Prostate gland (tissue), 2 donors: ENCODE measurements at regions not wholly inside any gene's neighbourhood (a gene's known extent, or its start where the extent isn't known, plus 50 kb on each side); places are given as distances from the start of the nearest gene placed in this dataset.

ENCODE experiments used
- DNase-seq: peaks from one replicate; pipeline ENCODE4 v3.0.0-alpha.2; 2019; ENCODE audit warnings: low spot score
- H3K27ac ChIP-seq, 2 donors: fragments of 200-600 bp; sonication (generic); 2 replicates each; pipeline ENCODE4 v1.5.1; 2017 to 2019
- H3K27me3 ChIP-seq: fragments of 200-600 bp; sonication (generic); replicated peaks from 2 replicates; pipeline ENCODE4 v1.5.1; 2019; ENCODE audit not compliant: insufficient read depth
- H3K36me3 ChIP-seq, 2 donors: fragments of 200-600 bp; sonication (generic); 1 replicate in 1 of 2; 2 replicates in 1 of 2; pipeline versions ENCODE4 v1.5.1 to v1.8.1; 2017 to 2019
- H3K4me1 ChIP-seq: fragments of 200-600 bp; sonication (generic); replicated peaks from 2 replicates; pipeline ENCODE4 v1.5.1; 2019
- H3K4me3 ChIP-seq, 2 donors: fragments of 200-600 bp; sonication (generic); 2 replicates each; pipeline ENCODE4 v1.5.1; 2017 to 2019
- H3K9me3 ChIP-seq: fragments of 200-600 bp; sonication (generic); 2 replicates; pipeline ENCODE4 v1.5.1; 2017
- POLR2A ChIP-seq: fragments of 450-650 bp; IDR thresholded peaks from one replicate; pipeline ENCODE4 v1.6.1; 2016; ENCODE audit warnings: antibody characterized with exemption, mild to moderate bottlenecking
- POLR2AphosphoS5 ChIP-seq: sonication (generic); formaldehyde crosslinking; IDR thresholded peaks from one replicate; pipeline ENCODE4 v1.6.1; 2017; ENCODE audit warnings: antibody characterized with exemption
- WGBS: methylation state at CpG from one replicate; pipeline ENCODE4 v1.1.5; 2018; 5-methylcytosine and 5-hydroxymethylcytosine counted together
- intact Hi-C: fragments of 100-400 bp; cut with DNase I; formaldehyde crosslinking; loops from one replicate; pipeline ENCODE4 v1.14.2; 2022
- TF ChIP-seq, protein P1 (sequence below), 4 experiments: fragments of 200-600 bp in 2 of 4; fragments of 450-650 bp in 2 of 4; sonication (generic) in 2 of 4; IDR thresholded peaks; 1 replicate in 3 of 4; 2 replicates in 1 of 4; pipeline ENCODE4 v1.5.1; 2016 to 2019; ENCODE audit warnings: antibody characterized with exemption in 4 of 4, mild to moderate bottlenecking in 2 of 4, moderate library complexity in 2 of 4

DNA sequence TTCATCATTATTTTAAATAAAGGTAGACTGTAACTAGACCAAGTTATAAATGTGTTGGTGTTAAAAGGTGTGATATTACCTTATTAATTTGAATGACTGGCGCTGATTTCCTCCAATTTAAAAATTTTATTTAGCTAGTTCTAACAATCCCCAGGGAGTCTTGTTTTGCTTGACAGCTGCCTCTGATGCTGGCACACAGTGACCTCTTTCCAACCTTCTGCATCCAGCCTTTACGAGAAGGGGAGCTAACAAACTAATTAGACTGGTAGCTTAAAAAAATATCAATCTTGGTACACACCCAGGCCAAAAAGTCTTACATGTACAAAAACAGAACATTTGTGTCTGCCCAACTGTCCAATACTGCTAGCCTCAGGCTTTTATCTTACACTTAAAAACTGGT is 51.8 kb upstream of the ENPEP start:
- Histone ChIP-seq H3K4me3 (no peak overlapping the region), H3K4me1 (no peaks in the 10 kb centered on the region), H3K9me3 (no peaks in the 10 kb centered on the region), H3K36me3 (no peaks in the 10 kb centered on the region), H3K27ac (no peak overlapping the region), H3K27me3 (no peaks in the 10 kb centered on the region)
- WGBS: 49% methylated on average over 2 of the region's 2 CpGs
- TF ChIP-seq POLR2A (no peak), POLR2AphosphoS5 (no peak)
- TF ChIP-seq, protein P1, sequence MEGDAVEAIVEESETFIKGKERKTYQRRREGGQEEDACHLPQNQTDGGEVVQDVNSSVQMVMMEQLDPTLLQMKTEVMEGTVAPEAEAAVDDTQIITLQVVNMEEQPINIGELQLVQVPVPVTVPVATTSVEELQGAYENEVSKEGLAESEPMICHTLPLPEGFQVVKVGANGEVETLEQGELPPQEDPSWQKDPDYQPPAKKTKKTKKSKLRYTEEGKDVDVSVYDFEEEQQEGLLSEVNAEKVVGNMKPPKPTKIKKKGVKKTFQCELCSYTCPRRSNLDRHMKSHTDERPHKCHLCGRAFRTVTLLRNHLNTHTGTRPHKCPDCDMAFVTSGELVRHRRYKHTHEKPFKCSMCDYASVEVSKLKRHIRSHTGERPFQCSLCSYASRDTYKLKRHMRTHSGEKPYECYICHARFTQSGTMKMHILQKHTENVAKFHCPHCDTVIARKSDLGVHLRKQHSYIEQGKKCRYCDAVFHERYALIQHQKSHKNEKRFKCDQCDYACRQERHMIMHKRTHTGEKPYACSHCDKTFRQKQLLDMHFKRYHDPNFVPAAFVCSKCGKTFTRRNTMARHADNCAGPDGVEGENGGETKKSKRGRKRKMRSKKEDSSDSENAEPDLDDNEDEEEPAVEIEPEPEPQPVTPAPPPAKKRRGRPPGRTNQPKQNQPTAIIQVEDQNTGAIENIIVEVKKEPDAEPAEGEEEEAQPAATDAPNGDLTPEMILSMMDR (IDR thresholded peaks at IDR 0.05): no peak
- intact Hi-C loops: no loop called here
- no peak for DNase-seq

DNA sequence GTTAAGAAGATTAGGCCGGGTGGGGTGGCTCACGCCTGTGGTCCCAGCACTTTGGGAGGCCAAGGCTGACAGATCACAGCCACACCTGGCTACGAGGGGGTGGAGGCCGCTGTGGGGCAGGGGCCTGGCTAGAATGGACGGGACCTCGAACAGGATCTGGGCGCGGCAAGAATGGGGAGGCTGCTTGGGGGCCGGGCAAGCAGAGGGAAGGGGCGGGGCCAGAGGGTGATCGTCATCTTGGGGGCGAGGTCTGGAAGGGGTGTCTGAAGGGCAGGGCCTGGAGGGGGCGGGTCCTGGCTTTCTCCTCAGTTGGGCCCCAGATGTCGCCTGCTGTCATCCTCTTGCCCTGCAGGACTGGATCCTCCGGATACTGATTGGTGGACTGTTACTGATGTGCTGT is 57.3 kb upstream of the ENPEP start:
- WGBS: 91% methylated on average over 15 of the region's 15 CpGs
- Histone ChIP-seq H3K4me1 (no peaks in the 10 kb centered on the region), H3K4me3 (no peak overlapping the region), H3K27ac (no peak overlapping the region), H3K27me3 (no peaks in the 10 kb centered on the region), H3K9me3 (no peaks in the 10 kb centered on the region), H3K36me3 (no peaks in the 10 kb centered on the region)
- no peak for DNase-seq
- no peak for TF ChIP-seq POLR2A
- TF ChIP-seq, protein P1 (IDR thresholded peaks at IDR 0.05): no peak
- intact Hi-C loops: no loop called here

DNA sequence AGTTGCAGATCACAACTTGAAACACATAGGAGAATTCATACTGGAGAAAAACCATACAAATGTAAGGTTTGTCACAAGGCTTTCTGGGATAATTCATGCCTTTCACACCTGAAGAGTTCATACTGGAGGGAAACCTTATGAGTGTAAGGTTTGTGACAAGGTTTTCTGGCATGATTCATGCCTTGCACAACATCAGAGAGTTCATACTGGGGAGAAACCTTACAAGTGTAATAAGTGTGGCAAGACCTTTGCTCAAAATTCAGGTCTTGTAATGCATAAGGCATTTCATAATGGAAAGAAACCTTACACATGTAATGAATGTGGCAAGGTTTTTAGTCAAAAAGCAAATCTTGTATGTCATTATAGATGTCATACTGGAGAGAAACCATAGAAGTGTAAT is 58.8 kb upstream of the ENPEP start:
- H3K27ac ChIP-seq: no peak overlapping the region
- intact Hi-C loops: no loop called here
- no peaks in the 10 kb centered on the region for H3K9me3 ChIP-seq
- H3K4me3 ChIP-seq: no peak overlapping the region
- no peaks in the 10 kb centered on the region for H3K36me3 ChIP-seq
- DNase-seq: no peak
- H3K4me1 ChIP-seq: no peaks in the 10 kb centered on the region
- H3K27me3 ChIP-seq: no peaks in the 10 kb centered on the region
- TF ChIP-seq, protein P1 (IDR thresholded peaks at IDR 0.05): no peak
- TF ChIP-seq POLR2AphosphoS5: no peak
- TF ChIP-seq POLR2A: no peak

DNA sequence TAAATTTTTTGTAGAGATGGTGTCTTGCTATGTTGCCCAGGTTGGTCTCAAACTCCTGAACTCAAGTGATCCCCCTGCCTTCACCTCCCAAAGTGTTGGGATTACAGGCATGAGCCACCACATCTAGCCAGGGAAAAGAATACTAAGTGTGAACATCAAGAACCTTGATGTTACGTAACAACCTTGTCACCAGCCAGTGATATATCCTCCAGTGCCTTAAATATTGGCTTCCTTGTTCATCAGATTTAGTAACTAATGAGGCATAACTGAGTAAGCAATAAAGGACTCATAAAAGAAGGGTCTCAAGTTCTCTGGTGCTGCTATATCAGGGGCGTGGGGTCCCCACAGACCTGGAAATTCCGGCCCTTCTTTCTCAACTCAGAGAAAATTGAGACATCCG is 60.5 kb upstream of the ENPEP start:
- H3K36me3 ChIP-seq: no peaks in the 10 kb centered on the region
- no peak overlapping the region for H3K27ac ChIP-seq
- TF ChIP-seq, protein P1 (IDR thresholded peaks at IDR 0.05): no peak
- TF ChIP-seq POLR2A: no peak
- TF ChIP-seq POLR2AphosphoS5: no peak
- H3K4me3 ChIP-seq: no peak overlapping the region
- no peak for DNase-seq
- H3K27me3 ChIP-seq: no peaks in the 10 kb centered on the region
- no peaks in the 10 kb centered on the region for H3K4me1 ChIP-seq
- intact Hi-C loops: no loop called here
- 91% methylated on average over 4 of the region's 4 CpGs for WGBS
- no peaks in the 10 kb centered on the region for H3K9me3 ChIP-seq

DNA sequence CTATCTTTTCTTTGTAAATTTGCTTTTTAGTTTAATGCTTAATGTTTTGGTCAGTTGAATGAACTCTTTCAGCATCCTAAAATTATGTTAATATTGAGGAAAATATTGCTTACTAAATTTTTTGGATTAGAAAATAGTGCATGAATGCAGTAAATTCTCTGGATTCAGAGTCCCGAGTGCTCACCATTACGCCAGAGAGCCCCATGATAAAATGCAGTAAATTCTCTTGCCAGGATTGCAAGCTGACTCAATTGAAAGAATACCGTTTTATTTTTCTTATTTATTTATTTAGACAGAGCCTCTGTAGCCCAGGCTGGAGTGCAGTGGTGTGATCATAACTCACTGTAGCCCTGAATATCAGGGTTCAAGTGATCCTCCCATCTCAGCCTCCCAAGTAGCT is 60.9 kb upstream of the ENPEP start:
- DNase-seq: no peak
- Histone ChIP-seq H3K36me3 (no peaks in the 10 kb centered on the region), H3K9me3 (no peaks in the 10 kb centered on the region), H3K27ac (no peak overlapping the region), H3K27me3 (no peaks in the 10 kb centered on the region), H3K4me3 (no peak overlapping the region), H3K4me1 (no peaks in the 10 kb centered on the region)
- WGBS: 75% methylated on average over 3 of the region's 3 CpGs
- TF ChIP-seq, protein P1 (IDR thresholded peaks at IDR 0.05): no peak
- no peak for TF ChIP-seq POLR2A
- TF ChIP-seq POLR2AphosphoS5: no peak
- intact Hi-C loops: no loop called here
